Left lung (tissue), 4 donors: ENCODE measurements at regions not wholly inside any gene's neighbourhood (a gene's known extent, or its start where the extent isn't known, plus 50 kb on each side); places are given as distances from the start of the nearest gene placed in this dataset.
"Not testable (repeated sequence)": the region's sequence is repeated elsewhere in the genome, so short reads cannot be mapped to it uniquely, and the experiment has no call there.

Source experiments
- ATAC-seq: fragments of 200-7000 bp; cut with Tn5 transposase; one replicate; pipeline ENCODE4 v1.9.1; 2020; ENCODE audit warnings: moderate library complexity
- DNase-seq, 4 donors: peaks; one replicate each; pipeline ENCODE4 v3.0.0-alpha.2; 2013 to 2020
- H3K27ac ChIP-seq, 2 donors: fragments of 200-600 bp; sonication (generic) in 1 of 2; one replicate each; pipeline versions ENCODE4 v1.5.0 to v1.8.0; 2020 to 2021
- H3K27me3 ChIP-seq, 2 donors: fragments of 200-600 bp; sonication (generic) in 1 of 2; one replicate each; pipeline versions ENCODE4 v1.5.0 to v1.8.0; 2020 to 2021
- H3K36me3 ChIP-seq, 2 donors: fragments of 200-600 bp; sonication (generic) in 1 of 2; one replicate each; pipeline versions ENCODE4 v1.5.0 to v1.8.0; 2020 to 2021
- H3K4me1 ChIP-seq, 2 donors: fragments of 200-600 bp; one replicate each; pipeline ENCODE4 v1.8.0; 2021
- H3K4me3 ChIP-seq, 2 donors: fragments of 200-600 bp; sonication (generic) in 1 of 2; one replicate each; pipeline versions ENCODE4 v1.5.0 to v1.8.0; 2020 to 2021; ENCODE audit warnings: mild to moderate bottlenecking in 1 of 2
- H3K9me3 ChIP-seq, 2 donors: fragments of 200-600 bp; sonication (generic) in 1 of 2; one replicate each; pipeline versions ENCODE4 v1.5.0 to v1.8.0; 2020 to 2021
- intact Hi-C, 2 donors: fragments of 100-400 bp; cut with DNase I; formaldehyde crosslinking; loops; one replicate each; pipeline versions ENCODE4 v1.11.2 to v1.14.2; 2022
- TF ChIP-seq, protein P1 (sequence below), 2 donors: fragments of 200-600 bp; sonication (generic) in 1 of 2; IDR thresholded peaks; one replicate each; pipeline versions ENCODE4 v1.5.0 to v1.8.0; 2021; ENCODE audit warnings: antibody characterized with exemption in 2 of 2
- donor health status: DM: no; HTN: yes; CAD: no.
- donor health status: DM: no; HTN: no; CAD: no.

DNA sequence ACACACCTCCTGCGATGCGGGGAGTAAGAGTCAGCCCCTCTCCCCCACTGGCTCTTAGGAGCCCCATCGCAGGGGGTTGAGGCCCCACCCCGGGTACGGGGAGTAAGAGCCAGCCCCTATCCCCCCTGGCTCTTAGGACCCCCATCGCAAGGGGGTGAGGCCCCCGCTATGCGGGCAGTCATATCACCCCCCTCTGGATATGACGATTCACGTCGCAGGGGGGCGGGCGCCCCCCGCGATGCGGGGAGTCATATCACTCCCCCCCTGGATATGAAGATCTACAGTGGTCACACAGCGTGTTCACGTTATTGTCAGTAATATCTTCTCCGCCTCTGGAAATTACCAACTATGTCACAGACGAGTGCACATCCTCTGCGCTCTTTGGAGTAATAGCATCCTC, 61.1 kb downstream of the DEFB131A start:
- H3K4me1 ChIP-seq, H3K27ac ChIP-seq, DNase-seq, intact Hi-C loops, ATAC-seq, H3K4me3 ChIP-seq, H3K36me3 ChIP-seq, H3K9me3 ChIP-seq, H3K27me3 ChIP-seq: not testable (repeated sequence)

- ATAC-seq, H3K4me1 ChIP-seq, H3K4me3 ChIP-seq, H3K27me3 ChIP-seq, H3K36me3 ChIP-seq, H3K9me3 ChIP-seq, H3K27ac ChIP-seq, intact Hi-C loops, DNase-seq: not testable (repeated sequence)
These were observed 62.5 kb downstream of the DEFB131A start for GRCh38 chr4:9506672-9507071.

DNA sequence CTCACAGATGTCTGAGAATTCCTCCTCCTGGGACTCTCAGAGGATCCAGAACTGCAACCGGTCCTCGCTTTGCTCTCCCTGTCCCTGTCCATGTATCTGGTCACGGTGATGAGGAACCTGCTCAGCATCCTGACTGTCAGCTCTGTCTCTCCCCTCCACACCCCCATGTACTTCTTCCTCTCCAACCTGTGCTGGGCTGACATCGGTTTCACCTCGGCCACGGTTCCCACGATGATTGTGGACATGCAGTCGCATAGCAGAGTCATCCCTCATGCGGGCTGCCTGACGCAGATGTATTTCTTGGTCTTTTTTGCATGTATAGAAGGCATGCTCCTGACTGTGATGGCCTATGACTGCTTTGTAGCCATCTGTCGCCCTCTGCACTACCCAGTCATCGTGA, 68.7 kb downstream of the DEFB131A start:
- H3K4me1 ChIP-seq, H3K36me3 ChIP-seq, H3K9me3 ChIP-seq, H3K27me3 ChIP-seq, H3K4me3 ChIP-seq, intact Hi-C loops, DNase-seq, H3K27ac ChIP-seq, ATAC-seq: not testable (repeated sequence)

- H3K27me3 ChIP-seq, H3K4me3 ChIP-seq, DNase-seq, intact Hi-C loops, ATAC-seq, H3K27ac ChIP-seq, H3K4me1 ChIP-seq, H3K9me3 ChIP-seq, H3K36me3 ChIP-seq: not testable (repeated sequence)
These were observed 75.4 kb downstream of the DEFB131A start for GRCh38 chr4:9519631-9520030.

GRCh38 chr4:9522903-9523302, 78.7 kb downstream of the DEFB131A start:
- H3K27me3 ChIP-seq, H3K36me3 ChIP-seq, H3K4me1 ChIP-seq, intact Hi-C loops, ATAC-seq, H3K9me3 ChIP-seq, DNase-seq, H3K27ac ChIP-seq, H3K4me3 ChIP-seq: not testable (repeated sequence)

DNA sequence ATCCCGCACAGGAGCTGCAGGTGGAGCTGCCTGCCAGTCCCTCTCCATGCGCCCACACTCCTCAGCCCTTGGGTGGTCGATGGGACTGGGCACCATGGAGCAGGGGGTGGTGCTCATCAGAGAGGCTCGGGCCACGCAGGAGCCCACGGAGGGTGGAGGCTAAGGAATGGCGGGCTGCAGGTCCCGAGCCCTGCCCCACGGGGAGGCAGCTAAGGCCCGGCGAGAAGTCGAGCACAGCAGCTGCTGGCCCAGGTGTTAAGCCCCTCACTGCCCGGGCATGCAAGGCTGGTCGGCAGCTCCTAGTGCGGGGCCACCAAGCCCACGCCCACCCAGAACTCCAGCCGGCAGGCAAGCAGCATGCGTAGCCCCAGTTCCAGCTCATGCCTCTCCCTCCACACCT, 80.2 kb downstream of the DEFB131A start:
- H3K9me3 ChIP-seq, H3K36me3 ChIP-seq, intact Hi-C loops, H3K4me3 ChIP-seq, H3K27me3 ChIP-seq, DNase-seq, ATAC-seq, H3K4me1 ChIP-seq, H3K27ac ChIP-seq: not testable (repeated sequence)

DNA sequence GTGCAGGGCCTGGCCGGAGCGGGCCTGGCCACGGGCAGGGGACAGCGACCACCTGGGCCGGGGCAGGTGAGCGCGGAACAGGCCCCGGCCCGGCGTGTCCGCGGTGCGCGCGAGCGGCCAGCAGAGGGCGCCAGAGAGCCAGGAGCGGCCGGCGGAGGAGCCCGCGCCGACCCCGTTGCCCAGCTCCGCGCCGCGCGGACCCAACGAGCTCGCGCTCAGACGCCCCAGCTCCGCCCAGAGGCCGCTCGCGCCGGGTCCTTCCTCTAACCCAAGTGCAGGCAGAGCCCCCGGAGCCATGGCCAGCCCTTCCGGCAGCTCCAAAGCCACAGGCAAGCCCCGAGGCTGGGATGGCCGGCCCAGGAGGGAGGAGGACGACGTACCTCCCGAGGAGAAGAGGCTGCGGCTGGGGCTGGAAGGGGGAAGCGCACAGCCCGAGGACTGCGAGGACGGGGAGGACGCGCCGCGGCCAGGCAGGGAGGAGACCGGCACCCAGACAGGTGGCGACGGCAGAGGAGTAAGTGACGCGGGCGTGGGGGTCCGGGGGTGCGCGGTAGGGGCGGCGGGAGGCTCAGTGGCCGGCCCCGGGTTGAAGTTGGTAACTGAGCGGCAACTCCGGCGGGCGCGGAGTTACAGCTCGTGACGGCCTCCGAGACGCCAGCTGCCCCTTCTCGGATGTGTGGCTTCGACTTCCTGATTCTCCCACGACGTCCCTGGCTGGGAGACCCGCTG, 88.1 kb downstream of the DEFB131A start:
- H3K27ac ChIP-seq, result not testable (repeated sequence)
- TF ChIP-seq, protein P1, sequence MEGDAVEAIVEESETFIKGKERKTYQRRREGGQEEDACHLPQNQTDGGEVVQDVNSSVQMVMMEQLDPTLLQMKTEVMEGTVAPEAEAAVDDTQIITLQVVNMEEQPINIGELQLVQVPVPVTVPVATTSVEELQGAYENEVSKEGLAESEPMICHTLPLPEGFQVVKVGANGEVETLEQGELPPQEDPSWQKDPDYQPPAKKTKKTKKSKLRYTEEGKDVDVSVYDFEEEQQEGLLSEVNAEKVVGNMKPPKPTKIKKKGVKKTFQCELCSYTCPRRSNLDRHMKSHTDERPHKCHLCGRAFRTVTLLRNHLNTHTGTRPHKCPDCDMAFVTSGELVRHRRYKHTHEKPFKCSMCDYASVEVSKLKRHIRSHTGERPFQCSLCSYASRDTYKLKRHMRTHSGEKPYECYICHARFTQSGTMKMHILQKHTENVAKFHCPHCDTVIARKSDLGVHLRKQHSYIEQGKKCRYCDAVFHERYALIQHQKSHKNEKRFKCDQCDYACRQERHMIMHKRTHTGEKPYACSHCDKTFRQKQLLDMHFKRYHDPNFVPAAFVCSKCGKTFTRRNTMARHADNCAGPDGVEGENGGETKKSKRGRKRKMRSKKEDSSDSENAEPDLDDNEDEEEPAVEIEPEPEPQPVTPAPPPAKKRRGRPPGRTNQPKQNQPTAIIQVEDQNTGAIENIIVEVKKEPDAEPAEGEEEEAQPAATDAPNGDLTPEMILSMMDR (IDR thresholded peaks at IDR 0.05), result peak; percentile 87 to 94

GRCh38 chr4:9532863-9533192, 88.6 kb downstream of the DEFB131A start:
- H3K9me3 ChIP-seq, H3K4me1 ChIP-seq, ATAC-seq, H3K36me3 ChIP-seq, H3K27ac ChIP-seq, intact Hi-C loops, DNase-seq: not testable (repeated sequence)
- peak overlapping the region; percentile 45 to 50 for H3K4me3 ChIP-seq
- H3K27me3 ChIP-seq, result peaks cover 0 to 14% of the 10 kb centered on the region in 2 donors

More for the DNA sequence above, 88.1 kb downstream of the DEFB131A start:
- Histone ChIP-seq H3K4me3 (peak overlapping the region; percentile 45 to 50), H3K27me3 (peaks cover 0 to 14% of the 10 kb centered on the region in 2 donors)
- H3K4me1 ChIP-seq, intact Hi-C loops, H3K9me3 ChIP-seq, H3K36me3 ChIP-seq: not testable (repeated sequence)
- DNase-seq (peak; percentile 73 to 94 (median 81)), ATAC-seq (peak; percentile 79)

DNA sequence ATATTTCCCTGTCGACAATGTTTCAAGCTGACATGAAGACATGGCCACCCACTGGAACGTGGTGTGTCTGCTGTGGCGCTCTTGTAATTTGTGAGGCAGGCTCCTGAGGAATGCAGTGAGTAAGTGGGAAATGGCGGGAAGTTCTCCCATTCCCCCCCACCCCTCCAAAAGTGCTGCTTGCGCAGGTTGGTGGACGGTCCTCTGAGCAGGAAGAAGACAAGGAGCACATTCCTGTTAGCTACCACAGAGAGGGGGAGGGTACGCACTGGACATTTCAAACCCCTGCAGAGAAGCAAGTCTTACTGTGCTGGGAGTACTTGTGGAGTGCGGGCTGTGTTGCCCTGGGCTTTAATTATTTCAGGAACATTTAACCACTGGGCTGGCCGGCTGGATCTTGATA, 92.9 kb downstream of the DEFB131A start:
- H3K4me1 ChIP-seq, H3K27ac ChIP-seq, H3K9me3 ChIP-seq, ATAC-seq, H3K4me3 ChIP-seq, H3K36me3 ChIP-seq, intact Hi-C loops, DNase-seq: not testable (repeated sequence)
- H3K27me3 ChIP-seq, result peaks cover 0 to 14% of the 10 kb centered on the region in 2 donors

GRCh38 chr4:9539939-9540520, 95.8 kb downstream of the DEFB131A start:
- H3K9me3 ChIP-seq, H3K27ac ChIP-seq, intact Hi-C loops, ATAC-seq, H3K4me3 ChIP-seq, H3K27me3 ChIP-seq, DNase-seq, H3K36me3 ChIP-seq, H3K4me1 ChIP-seq: not testable (repeated sequence)

DNA sequence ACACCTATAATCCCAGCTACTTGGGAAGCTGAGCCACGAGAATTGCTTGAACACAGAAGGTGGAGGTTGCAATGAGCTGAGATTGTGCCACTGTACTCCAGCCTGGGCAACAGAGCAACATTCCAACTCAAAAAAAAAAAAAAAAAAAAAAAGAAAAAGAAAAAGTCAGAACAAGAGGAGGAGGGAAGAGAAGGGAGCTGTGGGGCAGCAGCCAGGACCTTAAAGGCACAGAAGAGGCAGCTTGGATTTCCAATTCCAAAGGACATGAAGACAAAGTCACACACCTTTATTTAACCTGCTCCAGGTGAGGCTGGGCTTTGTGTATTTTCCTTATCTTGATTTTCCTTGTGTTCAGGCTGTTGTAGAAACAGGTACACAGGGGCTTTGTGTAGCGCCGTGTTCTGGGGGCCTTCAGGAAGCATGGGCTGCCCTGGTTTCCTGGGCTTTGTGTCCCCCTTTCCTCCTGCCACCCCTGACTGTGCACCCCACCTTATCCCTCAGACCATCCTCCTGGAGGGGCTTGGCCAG, 97.2 kb downstream of the DEFB131A start:
- H3K36me3 ChIP-seq, intact Hi-C loops, DNase-seq, H3K9me3 ChIP-seq, H3K4me1 ChIP-seq, ATAC-seq, H3K4me3 ChIP-seq, H3K27ac ChIP-seq, H3K27me3 ChIP-seq: not testable (repeated sequence)

GRCh38 chr4:9544851-9545250, 100.6 kb downstream of the DEFB131A start:
- intact Hi-C loops, DNase-seq, H3K4me3 ChIP-seq, ATAC-seq, H3K27me3 ChIP-seq, H3K36me3 ChIP-seq, H3K4me1 ChIP-seq, H3K27ac ChIP-seq, H3K9me3 ChIP-seq: not testable (repeated sequence)
